ENCODE measurements at regions not wholly inside any gene's neighbourhood (a gene's known extent, or its start where the extent isn't known, plus 50 kb on each side); places are given as distances from the start of the nearest gene placed in this dataset.

GRCh38 chr20:21862956-21863355 lies 157.5 kb downstream of the PAX1 start:
- no peaks in the 10 kb centered on the region for H3K27me3 ChIP-seq (ENCODE audit: insufficient read depth, low read depth)
- ChIA-PET POLR2A (ENCODE audit: unreplicated experiment) (no interaction called here), CTCF (no interaction called here)
- H3F3A ChIP-seq (ENCODE audit: insufficient read depth, low read depth), result no peaks in the 10 kb centered on the region
- no peaks in the 10 kb centered on the region for H3K79me2 ChIP-seq (ENCODE audit: low read depth)
- no peaks in the 10 kb centered on the region for H3K4me1 ChIP-seq (replicated peaks; ENCODE audit: insufficient read depth)
- DNase-seq, result no peak
- intact Hi-C loops (cut with micrococcal nuclease; ENCODE audit: unreplicated experiment), result no loop called here
- no peak overlapping the region for H3K4me3 ChIP-seq
- H3K4me2 ChIP-seq, result no peak overlapping the region
- no TSS peak for BruUV-seq (replicated peaks)
- no peak overlapping the region for H2AFZ ChIP-seq
- H3K9me2 ChIP-seq (ENCODE audit: insufficient read depth), result no peaks in the 10 kb centered on the region
- H3K27ac ChIP-seq, result no peak overlapping the region
- no peaks in the 10 kb centered on the region for H4K20me1 ChIP-seq (ENCODE audit: insufficient read depth)
- no peaks in the 10 kb centered on the region for H3K36me3 ChIP-seq (ENCODE audit: low read depth)
- H3K9me3 ChIP-seq (ENCODE audit: insufficient read depth, low read depth), result no peaks in the 10 kb centered on the region
- TF ChIP-seq EZH2 (IDR thresholded peaks at IDR 0.05; ENCODE audit: low read depth), result no peak
- TF ChIP-seq CTCF (conservative IDR thresholded peaks at IDR 0.05), result no peak

DNA sequence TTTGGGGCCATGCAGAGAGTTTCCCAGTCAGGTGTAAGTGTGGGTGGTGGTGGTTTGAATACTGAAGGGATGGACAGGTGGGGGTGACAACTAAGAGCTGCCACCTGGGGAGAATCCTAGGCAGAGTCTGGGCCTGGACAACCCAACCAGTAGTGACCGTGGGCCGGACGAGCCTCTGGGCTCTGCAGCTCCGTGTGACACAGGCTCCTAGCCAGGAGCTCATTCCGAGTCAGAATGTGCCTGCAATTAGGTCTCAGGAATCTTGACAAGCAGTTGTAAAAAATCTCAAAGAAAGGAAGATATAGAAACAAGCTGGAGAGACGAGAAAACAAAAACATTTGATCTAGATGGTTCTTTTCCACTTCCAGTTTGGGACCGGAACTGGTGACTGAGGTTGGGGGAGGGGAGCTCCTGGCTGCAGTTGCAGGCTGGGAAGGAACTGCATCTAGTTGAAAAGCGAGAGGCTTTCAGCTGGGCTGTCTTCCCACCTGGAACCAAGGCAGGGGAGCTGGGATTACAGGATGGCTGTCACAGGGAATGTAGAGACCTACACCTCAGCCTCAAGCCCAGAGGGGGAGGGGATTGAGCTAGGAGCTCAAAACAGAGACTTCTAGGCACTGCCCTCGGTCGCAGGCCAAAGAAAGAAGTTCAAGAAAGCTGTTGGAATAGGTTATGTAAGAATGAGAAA lies 156.9 kb downstream of the PAX1 start:
- TF ChIP-seq EZH2 (IDR thresholded peaks at IDR 0.05; ENCODE audit: low read depth) (no peak), CTCF (conservative IDR thresholded peaks at IDR 0.05) (no peak)
- intact Hi-C loops (cut with micrococcal nuclease; ENCODE audit: unreplicated experiment), result no loop called here
- no peaks in the 10 kb centered on the region for H4K20me1 ChIP-seq (ENCODE audit: insufficient read depth)
- no peaks in the 10 kb centered on the region for H3K79me2 ChIP-seq (ENCODE audit: low read depth)
- no peak overlapping the region for H3K4me2 ChIP-seq
- no peaks in the 10 kb centered on the region for H3K4me1 ChIP-seq (replicated peaks; ENCODE audit: insufficient read depth)
- no peak for DNase-seq
- no peaks in the 10 kb centered on the region for H3K9me3 ChIP-seq (ENCODE audit: insufficient read depth, low read depth)
- H3K27me3 ChIP-seq (ENCODE audit: insufficient read depth, low read depth), result no peaks in the 10 kb centered on the region
- no peak overlapping the region for H3K4me3 ChIP-seq
- no peak overlapping the region for H2AFZ ChIP-seq
- POLR2A ChIA-PET (ENCODE audit: unreplicated experiment), result no interaction called here
- CTCF ChIA-PET, result no interaction called here
- H3K9me2 ChIP-seq (ENCODE audit: insufficient read depth), result no peaks in the 10 kb centered on the region
- no peak overlapping the region for H3K27ac ChIP-seq
- no TSS peak for BruUV-seq (replicated peaks)
- H3K36me3 ChIP-seq (ENCODE audit: low read depth), result no peaks in the 10 kb centered on the region
- no peaks in the 10 kb centered on the region for H3F3A ChIP-seq (ENCODE audit: insufficient read depth, low read depth)

- Histone ChIP-seq H3K27me3 (ENCODE audit: insufficient read depth, low read depth) (peaks cover 17% of the 10 kb centered on the region), H3F3A (ENCODE audit: insufficient read depth, low read depth) (no peaks in the 10 kb centered on the region), H3K79me2 (ENCODE audit: low read depth) (no peaks in the 10 kb centered on the region), H3K4me1 (replicated peaks; ENCODE audit: insufficient read depth) (no peaks in the 10 kb centered on the region), H3K9me3 (ENCODE audit: insufficient read depth, low read depth) (no peaks in the 10 kb centered on the region), H2AFZ (no peak overlapping the region), H3K4me2 (no peak overlapping the region), H3K9me2 (ENCODE audit: insufficient read depth) (no peaks in the 10 kb centered on the region), H3K4me3 (no peak overlapping the region), H3K36me3 (ENCODE audit: low read depth) (no peaks in the 10 kb centered on the region), H4K20me1 (ENCODE audit: insufficient read depth) (no peaks in the 10 kb centered on the region), H3K27ac (no peak overlapping the region)
- intact Hi-C loops (cut with micrococcal nuclease; ENCODE audit: unreplicated experiment), result no loop called here
- ChIA-PET CTCF (no interaction called here), POLR2A (ENCODE audit: unreplicated experiment) (no interaction called here)
- TF ChIP-seq CTCF (conservative IDR thresholded peaks at IDR 0.05), result no peak
- no peak for TF ChIP-seq EZH2 (IDR thresholded peaks at IDR 0.05; ENCODE audit: low read depth)
- no peak for DNase-seq
- no TSS peak for BruUV-seq (replicated peaks)
These were observed 135.5 kb downstream of the PAX1 start for GRCh38 chr20:21840991-21841390.
